SK-N-SH treated with all-trans-retinoic acid at 6 μM for 48 hours (cell line): ENCODE measurements at regions not wholly inside any gene's neighbourhood (a gene's known extent, or its start where the extent isn't known, plus 50 kb on each side); places are given as distances from the start of the nearest gene placed in this dataset.

ENCODE experiments used
- ZFP3 ChIP-seq: fragments of 250-450 bp; sonication (Bioruptor Pico); IDR thresholded peaks from 2 replicates; pipeline ENCODE4 v1.5.0; 2020; ENCODE audit warnings: mild to moderate bottlenecking, moderate library complexity
- ZFP30 ChIP-seq: fragments of 450-650 bp; formaldehyde crosslinking; IDR thresholded peaks from 2 replicates; pipeline ENCODE4 v1.5.0; 2022; ENCODE audit warnings: mild to moderate bottlenecking, moderate library complexity

DNA sequence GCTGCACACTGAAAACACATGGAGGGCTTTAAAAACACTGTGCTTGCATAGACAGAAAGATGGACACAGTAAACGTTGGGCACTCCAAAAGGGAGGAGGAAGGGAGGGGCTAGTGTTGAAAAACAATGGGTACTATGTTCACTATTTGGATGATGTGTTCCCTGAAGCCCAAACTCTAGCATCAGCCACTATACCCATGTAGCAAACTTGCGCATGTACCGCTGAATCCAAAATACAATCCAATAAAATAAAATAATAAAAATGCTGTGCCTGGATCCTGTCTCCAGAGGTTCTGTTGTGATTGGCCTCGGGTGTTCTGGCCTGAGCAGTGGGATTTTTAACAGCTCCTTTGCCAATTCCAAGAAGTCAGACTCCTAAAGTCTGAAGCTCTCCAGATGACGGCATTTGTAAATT, 166.0 kb downstream of the TMEM182 start:
- no peak for TF ChIP-seq ZFP3
- no peak for TF ChIP-seq ZFP30 (CRISPR knock-in tag)
